Astrocyte of the spinal cord (primary cell): ENCODE measurements at regions not wholly inside any gene's neighbourhood (a gene's known extent, or its start where the extent isn't known, plus 50 kb on each side); places are given as distances from the start of the nearest gene placed in this dataset.

ENCODE experiments used
- DNase-seq: peaks from one replicate; pipeline ENCODE4 v3.0.0; 2011; ENCODE audit warnings: low read depth, low spot score
- H3K4me3 ChIP-seq: 2 replicates; pipeline ENCODE4 v1.5.1; 2011; ENCODE audit warnings: low read depth, mild to moderate bottlenecking, low read length, moderate library complexity
- in situ Hi-C: cut with HindIII; loops from 2 replicates; pipeline ENCODE4 v1.10.0; 2017; ENCODE audit warnings: low sequenced_read_pairs
- TF ChIP-seq, protein P1 (sequence below): IDR thresholded peaks from 2 replicates; pipeline ENCODE4 v1.5.1; 2012; ENCODE audit warnings: low read depth, mild to moderate bottlenecking, low read length, inconsistent platforms

- no peak overlapping the region for H3K4me3 ChIP-seq
- in situ Hi-C loops = no loop called here
- DNase-seq = no peak
- TF ChIP-seq, protein P1, sequence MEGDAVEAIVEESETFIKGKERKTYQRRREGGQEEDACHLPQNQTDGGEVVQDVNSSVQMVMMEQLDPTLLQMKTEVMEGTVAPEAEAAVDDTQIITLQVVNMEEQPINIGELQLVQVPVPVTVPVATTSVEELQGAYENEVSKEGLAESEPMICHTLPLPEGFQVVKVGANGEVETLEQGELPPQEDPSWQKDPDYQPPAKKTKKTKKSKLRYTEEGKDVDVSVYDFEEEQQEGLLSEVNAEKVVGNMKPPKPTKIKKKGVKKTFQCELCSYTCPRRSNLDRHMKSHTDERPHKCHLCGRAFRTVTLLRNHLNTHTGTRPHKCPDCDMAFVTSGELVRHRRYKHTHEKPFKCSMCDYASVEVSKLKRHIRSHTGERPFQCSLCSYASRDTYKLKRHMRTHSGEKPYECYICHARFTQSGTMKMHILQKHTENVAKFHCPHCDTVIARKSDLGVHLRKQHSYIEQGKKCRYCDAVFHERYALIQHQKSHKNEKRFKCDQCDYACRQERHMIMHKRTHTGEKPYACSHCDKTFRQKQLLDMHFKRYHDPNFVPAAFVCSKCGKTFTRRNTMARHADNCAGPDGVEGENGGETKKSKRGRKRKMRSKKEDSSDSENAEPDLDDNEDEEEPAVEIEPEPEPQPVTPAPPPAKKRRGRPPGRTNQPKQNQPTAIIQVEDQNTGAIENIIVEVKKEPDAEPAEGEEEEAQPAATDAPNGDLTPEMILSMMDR = no peak
These were observed 248.1 kb upstream of the CHRNA7 start for GRCh38 chr15:31782016-31782783.

GRCh38 chr15:31782951-31783350 is 247.4 kb upstream of the CHRNA7 start:
- DNase-seq = no peak
- TF ChIP-seq, protein P1 = no peak
- in situ Hi-C loops = no loop called here
- H3K4me3 ChIP-seq = no peak overlapping the region

DNA sequence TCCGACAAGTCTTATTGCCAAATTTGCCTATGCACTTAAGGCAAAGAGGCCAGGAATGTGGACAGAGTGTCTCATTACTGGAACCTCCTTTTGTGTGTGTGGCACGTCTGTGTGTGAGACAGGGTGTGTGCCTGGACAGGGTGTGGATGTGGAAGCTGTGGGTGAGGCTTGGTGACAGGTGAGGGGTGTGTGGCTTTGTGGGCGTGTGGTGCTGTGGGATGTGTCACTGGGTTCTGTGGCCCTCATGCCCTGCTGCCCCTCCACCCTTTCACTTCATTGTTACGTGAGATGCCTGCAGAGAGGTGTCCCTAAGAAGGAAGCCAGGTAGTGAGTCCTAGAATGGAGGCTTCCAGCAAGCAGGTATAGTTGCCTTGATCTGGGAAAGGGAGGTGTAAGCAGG is 244.0 kb upstream of the CHRNA7 start:
- TF ChIP-seq, protein P1 = no peak
- no peak overlapping the region for H3K4me3 ChIP-seq
- DNase-seq = no peak
- in situ Hi-C loops = no loop called here

DNA sequence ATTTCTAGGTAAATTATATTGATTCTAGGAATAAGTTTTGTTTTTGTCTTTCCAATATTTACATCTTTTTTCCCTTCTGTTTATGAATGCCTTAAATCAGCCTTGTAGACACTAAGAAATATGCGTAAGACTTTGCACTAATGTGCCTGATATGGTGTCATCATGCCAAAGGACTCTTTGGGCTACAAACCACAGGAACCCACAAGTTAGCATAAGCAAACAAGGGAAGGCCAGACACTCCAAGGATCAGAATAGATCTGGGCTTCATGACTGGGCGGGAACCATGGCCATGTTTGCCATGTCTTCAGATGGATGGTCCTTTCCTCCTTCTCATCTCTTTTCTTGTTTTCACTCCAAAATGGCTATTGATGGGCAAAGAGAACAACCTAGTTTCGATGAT is 242.2 kb upstream of the CHRNA7 start:
- in situ Hi-C loops = no loop called here
- no peak for DNase-seq
- no peak overlapping the region for H3K4me3 ChIP-seq
- TF ChIP-seq, protein P1 = no peak

GRCh38 chr15:31792611-31793199 is 237.6 kb upstream of the CHRNA7 start:
- DNase-seq = no peak
- no peak overlapping the region for H3K4me3 ChIP-seq
- TF ChIP-seq, protein P1 = no peak
- in situ Hi-C loops = no loop called here

GRCh38 chr15:31799319-31799714 is 231.0 kb upstream of the CHRNA7 start:
- DNase-seq = no peak
- no peak overlapping the region for H3K4me3 ChIP-seq
- TF ChIP-seq, protein P1 = no peak
- in situ Hi-C loops = no loop called here
